GM19467 (cell line): ENCODE measurements at regions not wholly inside any gene's neighbourhood (a gene's known extent, or its start where the extent isn't known, plus 50 kb on each side); places are given as distances from the start of the nearest gene placed in this dataset.

Experiments
- ATAC-seq: cut with Tn5 transposase; IDR thresholded peaks from one replicate; pipeline ENCODE4 v1.9.1; 2021; ENCODE audit warnings: mild to moderate bottlenecking, moderate library complexity; ENCODE audit not compliant: unreplicated experiment

GRCh38 chr11:112797092-112797491 is 164.1 kb upstream of the NCAM1 start:
- no peak for ATAC-seq

GRCh38 chr11:112797648-112798293 is 163.4 kb upstream of the NCAM1 start:
- ATAC-seq: no peak

GRCh38 chr11:112801025-112801816 is 160.0 kb upstream of the NCAM1 start:
- ATAC-seq: no peak

GRCh38 chr11:112801817-112802088 is 159.5 kb upstream of the NCAM1 start:
- ATAC-seq: no peak

GRCh38 chr11:112805658-112806057 is 155.6 kb upstream of the NCAM1 start:
- ATAC-seq: no peak

GRCh38 chr11:112806256-112806655 is 155.0 kb upstream of the NCAM1 start:
- ATAC-seq: no peak

GRCh38 chr11:112806876-112807275 is 154.3 kb upstream of the NCAM1 start:
- ATAC-seq: no peak

GRCh38 chr11:112809429-112809828 is 151.8 kb upstream of the NCAM1 start:
- no peak for ATAC-seq

- no peak for ATAC-seq
These were observed 150.3 kb upstream of the NCAM1 start for GRCh38 chr11:112810951-112811350.

GRCh38 chr11:112811783-112812182 is 149.4 kb upstream of the NCAM1 start:
- no peak for ATAC-seq

GRCh38 chr11:112812729-112813128 is 148.5 kb upstream of the NCAM1 start:
- ATAC-seq: no peak

GRCh38 chr11:112814168-112814567 is 147.1 kb upstream of the NCAM1 start:
- ATAC-seq: no peak

GRCh38 chr11:112817376-112817775 is 143.8 kb upstream of the NCAM1 start:
- no peak for ATAC-seq

- no peak for ATAC-seq
These were observed 138.5 kb upstream of the NCAM1 start for GRCh38 chr11:112822478-112823274.

- ATAC-seq: no peak
These were observed 135.2 kb upstream of the NCAM1 start for GRCh38 chr11:112826026-112826425.

GRCh38 chr11:112826788-112827187 is 134.4 kb upstream of the NCAM1 start:
- ATAC-seq: no peak

GRCh38 chr11:112828421-112828820 is 132.8 kb upstream of the NCAM1 start:
- no peak for ATAC-seq

- ATAC-seq: no peak
These were observed 131.1 kb upstream of the NCAM1 start for GRCh38 chr11:112829971-112830654.

GRCh38 chr11:112831041-112831440 is 130.2 kb upstream of the NCAM1 start:
- no peak for ATAC-seq

- ATAC-seq: no peak
These were observed 129.1 kb upstream of the NCAM1 start for GRCh38 chr11:112831969-112832766.
